ENCODE measurements at regions not wholly inside any gene's neighbourhood (a gene's known extent, or its start where the extent isn't known, plus 50 kb on each side); places are given as distances from the start of the nearest gene placed in this dataset.

DNA sequence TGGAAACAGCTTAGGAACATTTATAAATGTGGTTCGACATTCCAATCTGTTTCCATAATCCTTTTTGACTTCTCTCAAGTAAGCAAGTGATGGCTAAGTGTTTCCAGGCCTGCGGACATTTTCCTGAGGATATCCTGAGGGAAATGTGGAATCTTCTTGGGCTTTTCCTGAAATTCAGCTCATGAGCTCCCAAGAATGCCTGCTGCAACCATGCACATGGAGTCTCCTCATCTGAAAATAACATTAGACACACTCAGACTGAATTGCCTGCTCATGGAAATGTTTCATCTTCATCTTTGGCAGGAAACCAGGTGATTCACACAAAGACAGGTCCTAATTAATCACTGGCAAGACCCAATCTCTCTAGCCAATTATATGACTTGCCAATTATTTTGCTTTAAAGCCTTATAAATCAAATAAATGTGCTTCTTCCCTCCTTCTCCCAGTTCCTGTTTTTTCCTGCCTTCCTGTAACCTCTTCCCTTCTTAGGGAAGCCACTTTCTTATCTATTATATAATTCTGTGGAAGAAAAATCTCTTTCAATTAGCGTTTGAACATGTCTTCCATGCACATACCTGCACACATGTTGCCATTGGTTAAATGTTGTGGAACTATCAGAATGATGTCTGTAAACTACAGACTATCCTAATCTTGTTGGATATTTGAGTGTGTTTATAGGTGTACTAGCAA, 104.6 kb upstream of the MXRA5 start:
- intact Hi-C loops (cut with micrococcal nuclease; ENCODE audit: unreplicated experiment) (no loop called here), in situ Hi-C loops (cut with HindIII; ENCODE audit: low pct_unique_long_range_greater_than_20kb, low sequenced_read_pairs) (no loop called here)
- H3K27ac ChIP-seq (ENCODE audit: low read length): no peak overlapping the region
- H3K9me3 ChIP-seq (ENCODE audit: control insufficient read depth, insufficient read depth, low read depth, low read length): no peaks in the 10 kb centered on the region
- H3K36me3 ChIP-seq (ENCODE audit: control insufficient read depth, insufficient read depth, low read length): no peaks in the 10 kb centered on the region
- no peak for TF ChIP-seq REST (IDR thresholded peaks at IDR 0.05; ENCODE audit: insufficient read depth in 1 of 2, low read depth in 2 of 2, low read length in 1 of 2)
- TF ChIP-seq CTCF (IDR thresholded peaks at IDR 0.05): no peak
- TF ChIP-seq POLR2AphosphoS5 (IDR thresholded peaks at IDR 0.05; ENCODE audit: low read depth, low read length): no peak
- TF ChIP-seq TCF7L2 (IDR thresholded peaks at IDR 0.05; ENCODE audit: low read depth, low read length): no peak
- no peak for TF ChIP-seq SIN3A (IDR thresholded peaks at IDR 0.05; ENCODE audit: borderline replicate concordance, insufficient read depth, low read depth, low read length)
- DNase-seq (ENCODE audit: low read depth, low spot score): no peak
- no peak overlapping the region for H3K4me3 ChIP-seq (ENCODE audit: low read depth in 2 of 2, low read length in 2 of 2)
- H3K4me1 ChIP-seq (ENCODE audit: control insufficient read depth, insufficient read depth, low read length): no peaks in the 10 kb centered on the region
- H3K27me3 ChIP-seq (ENCODE audit: control insufficient read depth, insufficient read depth, low read length): no peaks in the 10 kb centered on the region
- BruUV-seq (replicated peaks): no TSS peak
- ChIA-PET POLR2A (no interaction called here), CTCF (no interaction called here)
- ATAC-seq: no peak

DNA sequence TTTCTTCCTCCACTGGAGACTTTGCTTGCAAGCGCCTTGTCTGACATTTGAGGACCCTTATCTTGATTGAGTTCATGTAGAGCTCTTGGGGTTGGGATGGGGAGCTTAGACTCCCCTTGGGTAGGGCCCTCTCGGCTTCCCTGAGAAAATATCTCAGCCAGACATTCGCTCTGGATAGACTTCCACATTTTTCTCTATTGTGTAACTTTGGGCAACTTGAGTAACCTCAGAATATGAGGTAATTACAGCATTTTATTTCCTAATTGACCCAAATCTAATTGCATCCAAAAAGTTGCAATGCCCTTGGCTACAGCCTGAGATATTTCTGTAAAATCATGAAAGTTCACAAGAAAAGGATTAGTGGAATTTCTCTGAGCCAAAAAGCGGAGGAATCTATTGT, 102.8 kb upstream of the MXRA5 start:
- TF ChIP-seq TCF7L2 (IDR thresholded peaks at IDR 0.05; ENCODE audit: low read depth, low read length): no peak
- no peak for TF ChIP-seq CTCF (IDR thresholded peaks at IDR 0.05)
- no peak for TF ChIP-seq SIN3A (IDR thresholded peaks at IDR 0.05; ENCODE audit: borderline replicate concordance, insufficient read depth, low read depth, low read length)
- TF ChIP-seq REST (IDR thresholded peaks at IDR 0.05; ENCODE audit: insufficient read depth in 1 of 2, low read depth in 2 of 2, low read length in 1 of 2): no peak
- no peak for TF ChIP-seq POLR2AphosphoS5 (IDR thresholded peaks at IDR 0.05; ENCODE audit: low read depth, low read length)
- BruUV-seq (replicated peaks): no TSS peak
- no peaks in the 10 kb centered on the region for H3K36me3 ChIP-seq (ENCODE audit: control insufficient read depth, insufficient read depth, low read length)
- H3K4me1 ChIP-seq (ENCODE audit: control insufficient read depth, insufficient read depth, low read length): no peaks in the 10 kb centered on the region
- ChIA-PET CTCF (no interaction called here), POLR2A (no interaction called here)
- no peaks in the 10 kb centered on the region for H3K9me3 ChIP-seq (ENCODE audit: control insufficient read depth, insufficient read depth, low read depth, low read length)
- in situ Hi-C loops (cut with HindIII; ENCODE audit: low pct_unique_long_range_greater_than_20kb, low sequenced_read_pairs) (no loop called here), intact Hi-C loops (cut with micrococcal nuclease; ENCODE audit: unreplicated experiment) (no loop called here)
- no peak overlapping the region for H3K4me3 ChIP-seq (ENCODE audit: low read depth in 2 of 2, low read length in 2 of 2)
- H3K27me3 ChIP-seq (ENCODE audit: control insufficient read depth, insufficient read depth, low read length): no peaks in the 10 kb centered on the region
- H3K27ac ChIP-seq (ENCODE audit: low read length): no peak overlapping the region
- ATAC-seq (no peak), DNase-seq (ENCODE audit: low read depth, low spot score) (no peak)

Data from Panc1 (cell line).